C1 segment of cervical spinal cord (tissue), 14 donors: ENCODE measurements at regions not wholly inside any gene's neighbourhood (a gene's known extent, or its start where the extent isn't known, plus 50 kb on each side); places are given as distances from the start of the nearest gene placed in this dataset.

Experiments used
- DNase-seq, 14 donors: peaks; one replicate each; lab custom pipeline; 2025; lab: John Stamatoyannopoulos, UW

DNA sequence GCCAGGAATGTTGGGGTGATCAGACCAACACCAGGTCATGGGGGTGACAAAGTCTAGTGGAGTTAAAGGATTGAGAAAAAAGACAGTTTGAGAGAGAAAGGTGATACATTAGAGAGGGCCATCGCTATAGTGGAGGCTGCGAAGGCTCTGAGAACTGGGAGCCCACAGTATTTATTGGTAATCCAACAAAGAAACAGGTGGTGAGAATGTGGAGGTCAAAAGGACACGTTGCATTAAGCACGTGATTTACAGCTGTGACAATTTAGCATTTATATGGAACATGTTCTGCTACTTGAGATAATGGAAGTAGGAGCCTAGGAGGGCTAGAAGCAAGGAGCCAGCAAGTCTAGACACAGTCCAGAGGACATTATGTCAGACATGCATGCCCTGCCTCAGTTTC lies 2086.5 kb upstream of the C9orf72 start:
- DNase-seq = no peak

GRCh38 chr9:29668732-29669131 lies 2095.5 kb upstream of the C9orf72 start:
- DNase-seq = no peak

DNA sequence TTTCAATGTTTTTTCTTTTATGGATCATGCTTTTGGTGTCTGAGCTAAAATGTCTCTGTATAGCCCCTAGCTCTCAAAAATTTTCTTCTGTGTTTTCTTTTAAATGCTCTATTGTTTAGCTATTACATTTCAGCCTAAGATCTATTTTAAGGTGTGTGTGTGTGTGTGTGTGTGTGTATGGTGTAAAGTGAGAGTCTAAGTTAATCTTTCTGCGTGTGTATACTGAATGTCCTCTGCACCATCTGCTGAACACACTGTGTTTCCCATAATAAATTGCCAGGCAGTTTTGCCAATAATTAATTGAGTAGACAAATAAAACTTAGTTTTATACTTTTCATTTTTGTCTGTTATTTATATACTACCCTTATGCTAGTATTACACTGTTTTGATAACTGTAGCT lies 2096.3 kb upstream of the C9orf72 start:
- DNase-seq = no peak

- no peak for DNase-seq
Measured at GRCh38 chr9:29685531-29685930, 2112.2 kb upstream of the C9orf72 start.

DNA sequence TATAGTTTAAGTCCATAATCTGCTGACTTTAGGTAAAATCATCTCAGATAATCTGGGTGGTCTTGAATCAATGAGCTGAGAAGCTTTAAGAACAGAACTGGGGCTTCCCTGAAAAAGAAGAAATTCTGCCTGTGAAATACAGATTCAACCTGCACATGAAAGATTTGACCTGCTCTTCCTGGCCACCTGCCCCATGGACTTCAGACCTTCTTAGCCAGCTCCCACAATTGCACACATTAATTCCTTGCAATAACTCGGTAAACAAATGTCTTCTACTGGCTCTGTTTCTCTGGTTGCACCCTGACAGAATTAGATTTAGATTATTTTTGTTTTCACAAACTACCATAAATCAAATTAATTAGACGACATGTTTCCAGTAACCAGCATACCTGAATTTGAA lies 2117.9 kb upstream of the C9orf72 start:
- no peak for DNase-seq

- DNase-seq = peak in 1 of 14 donors; percentile 0
Measured at GRCh38 chr9:29691758-29692407, 2118.6 kb upstream of the C9orf72 start.

DNA sequence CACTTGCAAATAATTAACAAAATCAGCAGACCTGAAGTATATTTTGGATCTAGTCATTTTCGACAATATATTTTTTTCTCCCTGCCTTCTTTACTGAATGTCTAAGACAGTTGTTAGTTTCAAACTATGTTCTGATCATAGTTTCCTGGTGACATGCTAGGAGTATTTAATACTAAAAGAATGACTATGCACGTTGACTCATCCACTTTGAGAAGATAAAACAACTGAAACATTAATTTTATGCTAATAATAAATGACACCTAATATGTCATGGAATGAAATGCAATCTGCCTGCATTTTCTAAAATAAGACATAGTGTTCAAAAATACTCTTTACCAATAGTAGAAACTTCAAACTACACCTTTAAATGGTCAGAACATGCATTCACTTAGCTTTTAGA lies 2123.7 kb upstream of the C9orf72 start:
- no peak for DNase-seq

DNA sequence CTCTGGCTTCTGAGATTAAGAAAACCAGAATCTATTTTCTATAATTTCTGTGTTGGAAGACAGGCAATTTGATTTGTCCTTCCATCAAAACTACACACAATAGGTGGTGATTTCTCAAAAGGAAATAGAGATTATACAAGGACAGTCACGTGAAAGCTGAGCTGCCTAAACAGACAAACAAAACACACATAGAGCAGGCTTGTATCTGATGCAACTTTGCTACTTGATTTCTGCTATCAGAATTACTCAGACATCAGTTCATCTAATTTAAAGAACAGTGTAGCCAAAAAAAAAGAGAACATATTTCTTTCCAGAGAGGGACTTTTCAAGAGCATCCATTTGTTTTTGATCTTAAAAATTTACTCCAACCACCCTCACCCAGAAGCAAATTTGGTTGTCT lies 2128.3 kb upstream of the C9orf72 start:
- DNase-seq = no peak

DNA sequence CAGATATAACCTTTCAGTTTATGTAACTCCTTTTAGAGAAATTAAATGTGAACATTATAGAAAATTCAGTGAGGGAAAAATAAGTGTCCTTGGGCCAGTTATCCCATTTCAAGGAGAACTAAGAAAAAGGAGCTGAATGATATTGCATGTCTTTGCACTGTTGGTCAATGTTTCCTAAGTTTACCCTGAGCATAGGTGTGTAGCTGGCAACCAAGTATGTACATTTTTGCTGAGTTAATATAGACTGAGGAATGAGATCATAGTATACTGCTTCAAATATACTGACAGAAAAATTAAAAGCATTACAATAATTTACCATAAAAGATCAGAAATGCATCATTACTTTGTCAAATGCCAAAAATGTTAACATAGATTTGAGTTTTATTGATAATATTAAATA lies 2128.7 kb upstream of the C9orf72 start:
- DNase-seq = no peak

GRCh38 chr9:29714860-29715259 lies 2141.6 kb upstream of the C9orf72 start:
- no peak for DNase-seq

GRCh38 chr9:29717631-29718030 lies 2144.3 kb upstream of the C9orf72 start:
- no peak for DNase-seq

- no peak for DNase-seq
Measured at GRCh38 chr9:29730163-29730562, 2156.9 kb upstream of the C9orf72 start.

DNA sequence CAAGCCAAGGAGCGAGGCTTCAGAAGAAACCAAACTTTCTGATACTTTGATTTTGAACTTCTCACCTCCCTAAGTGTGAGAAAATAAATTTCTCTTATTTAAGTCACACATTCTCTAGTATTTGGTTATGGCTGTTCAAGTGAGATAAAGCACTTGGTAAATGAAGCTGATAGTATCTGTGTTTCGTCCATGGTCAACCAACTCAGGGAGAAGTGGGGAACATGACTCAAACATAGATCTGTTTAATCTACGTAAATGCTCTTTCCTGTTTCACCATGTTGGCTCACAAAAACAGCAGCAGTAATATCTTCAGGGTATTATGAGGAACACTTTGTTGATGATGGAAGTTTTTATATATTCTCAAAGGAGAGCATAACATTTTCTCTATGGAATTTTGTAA lies 2167.2 kb upstream of the C9orf72 start:
- no peak for DNase-seq

DNA sequence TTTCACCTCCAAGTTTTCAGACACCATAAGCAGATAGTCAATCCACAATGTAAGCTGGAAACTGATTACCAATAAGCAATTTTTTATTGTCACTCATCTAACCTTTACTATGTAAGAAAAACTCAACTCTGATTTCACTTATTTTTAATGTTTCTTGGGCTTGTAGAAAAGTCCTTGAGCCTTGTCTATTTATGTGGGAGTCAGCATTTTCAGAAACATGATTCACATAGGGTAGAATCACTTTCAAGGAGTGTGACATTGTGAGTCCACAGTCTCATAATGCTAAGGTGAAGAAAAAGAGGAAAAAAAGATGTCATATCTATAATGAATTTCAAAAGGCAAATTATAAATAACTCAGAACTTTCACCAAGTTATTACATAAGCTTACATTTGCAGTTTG lies 2167.9 kb upstream of the C9orf72 start:
- no peak for DNase-seq

GRCh38 chr9:29750062-29750461 lies 2176.8 kb upstream of the C9orf72 start:
- no peak for DNase-seq

DNA sequence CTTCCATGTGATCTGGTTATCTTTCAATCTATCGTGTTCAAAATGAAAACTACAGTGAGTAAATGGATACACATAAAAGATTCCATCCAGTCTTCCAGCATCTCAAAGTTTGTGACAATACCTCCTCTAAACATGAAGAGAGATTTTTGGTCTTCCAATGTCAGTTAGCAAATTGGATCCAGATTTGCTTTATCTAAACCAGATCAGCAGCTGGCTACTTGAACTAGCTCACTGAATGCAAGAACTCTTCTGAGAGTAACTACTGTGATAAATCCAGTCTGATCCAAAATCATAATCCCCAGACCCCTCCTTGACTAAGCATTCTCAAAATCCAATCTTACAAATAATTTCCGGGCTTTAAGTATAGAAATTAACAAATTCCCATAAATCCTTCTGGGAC lies 2177.9 kb upstream of the C9orf72 start:
- DNase-seq = no peak

GRCh38 chr9:29753638-29754037 lies 2180.4 kb upstream of the C9orf72 start:
- no peak for DNase-seq

DNA sequence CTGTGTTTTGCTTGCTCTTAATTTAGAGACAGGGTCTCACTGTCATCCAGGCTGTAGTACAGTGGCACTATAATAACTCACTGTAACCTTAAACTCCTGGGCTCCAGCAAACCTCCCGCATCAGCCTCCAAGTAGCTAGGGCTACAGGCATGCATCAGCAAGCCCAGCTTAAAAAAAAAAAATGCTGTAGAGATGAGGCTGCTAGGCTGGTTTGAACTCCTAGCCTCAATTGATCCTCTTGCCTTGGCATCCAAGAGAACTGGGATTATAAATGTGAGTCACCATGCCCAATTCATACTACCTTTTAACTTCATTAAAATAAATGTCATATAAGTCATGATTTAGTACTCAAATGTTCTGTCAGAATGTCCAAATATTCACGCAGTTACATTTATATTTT lies 2195.7 kb upstream of the C9orf72 start:
- DNase-seq = no peak

GRCh38 chr9:29773676-29774075 lies 2200.4 kb upstream of the C9orf72 start:
- DNase-seq = no peak

DNA sequence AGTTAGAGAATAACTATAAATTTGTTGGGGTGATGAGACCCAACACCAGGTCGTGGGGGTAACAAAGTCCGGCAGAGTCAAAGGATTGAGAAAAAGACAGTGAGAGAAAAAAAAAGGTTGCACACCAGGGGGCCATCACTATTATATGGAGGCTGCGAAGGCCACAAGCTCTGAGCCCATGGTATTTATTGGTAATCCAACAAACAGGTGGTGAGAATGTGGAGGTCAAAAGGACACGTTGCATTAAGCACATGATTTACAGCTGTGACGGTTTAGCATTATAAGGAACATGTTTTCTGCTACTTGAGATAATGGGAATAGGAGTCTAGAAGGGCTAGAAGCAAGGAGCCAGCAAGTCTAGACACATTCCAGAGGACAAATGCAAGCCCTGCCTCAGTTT lies 2202.2 kb upstream of the C9orf72 start:
- DNase-seq = no peak

- no peak for DNase-seq
Measured at GRCh38 chr9:29778281-29778849, 2205.1 kb upstream of the C9orf72 start.

GRCh38 chr9:29793970-29794369 lies 2220.7 kb upstream of the C9orf72 start:
- DNase-seq = no peak

DNA sequence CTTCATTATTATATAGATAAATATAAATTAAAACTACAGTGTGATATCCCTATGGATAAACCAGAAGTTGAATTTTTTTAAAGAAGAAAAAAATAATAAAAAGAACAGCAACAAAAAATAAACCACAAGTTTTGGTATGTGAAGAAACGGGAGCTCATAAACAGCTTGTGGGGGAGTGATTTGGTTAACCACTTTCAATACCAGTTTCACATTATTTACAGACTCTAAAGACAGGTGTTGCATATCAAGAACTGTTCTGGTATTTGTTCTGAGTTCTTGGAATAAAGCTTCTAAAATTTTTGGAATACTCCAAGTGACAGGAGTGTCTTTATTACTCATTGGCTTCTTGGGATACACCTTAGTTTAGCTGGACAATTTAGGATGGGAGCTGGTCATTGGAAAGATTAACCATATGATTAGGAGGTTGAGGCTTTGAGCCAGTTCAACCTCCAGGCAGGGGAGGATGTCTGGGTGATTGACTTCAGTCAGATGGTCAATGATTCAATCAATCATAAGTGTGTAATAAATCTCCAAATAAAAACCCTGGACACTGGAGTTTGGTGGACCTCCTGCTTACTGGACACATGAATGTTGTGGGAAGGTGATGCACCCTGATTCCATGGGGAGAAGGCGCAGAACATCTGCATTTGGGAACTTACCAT lies 2223.1 kb upstream of the C9orf72 start:
- no peak for DNase-seq
